Astrocyte of the cerebellum (primary cell): ENCODE measurements at regions not wholly inside any gene's neighbourhood (a gene's known extent, or its start where the extent isn't known, plus 50 kb on each side); places are given as distances from the start of the nearest gene placed in this dataset.

Experiments used
- DNase-seq: peaks from one replicate; pipeline ENCODE4 v3.0.0-alpha.2; 2011; ENCODE audit warnings: low read depth
- H3K4me3 ChIP-seq: 2 replicates; pipeline ENCODE4 v1.5.1; 2011; ENCODE audit warnings: mild to moderate bottlenecking, low read depth, low read length, moderate library complexity
- CTCF ChIP-seq: IDR thresholded peaks from 2 replicates; pipeline ENCODE4 v1.5.1; 2012; ENCODE audit warnings: low read length, low read depth, moderate library complexity, mild to moderate bottlenecking; ENCODE audit errors: missing control alignments
- in situ Hi-C: cut with HindIII; loops from 2 replicates; pipeline ENCODE4 v1.10.0; 2017; ENCODE audit warnings: low sequenced_read_pairs

DNA sequence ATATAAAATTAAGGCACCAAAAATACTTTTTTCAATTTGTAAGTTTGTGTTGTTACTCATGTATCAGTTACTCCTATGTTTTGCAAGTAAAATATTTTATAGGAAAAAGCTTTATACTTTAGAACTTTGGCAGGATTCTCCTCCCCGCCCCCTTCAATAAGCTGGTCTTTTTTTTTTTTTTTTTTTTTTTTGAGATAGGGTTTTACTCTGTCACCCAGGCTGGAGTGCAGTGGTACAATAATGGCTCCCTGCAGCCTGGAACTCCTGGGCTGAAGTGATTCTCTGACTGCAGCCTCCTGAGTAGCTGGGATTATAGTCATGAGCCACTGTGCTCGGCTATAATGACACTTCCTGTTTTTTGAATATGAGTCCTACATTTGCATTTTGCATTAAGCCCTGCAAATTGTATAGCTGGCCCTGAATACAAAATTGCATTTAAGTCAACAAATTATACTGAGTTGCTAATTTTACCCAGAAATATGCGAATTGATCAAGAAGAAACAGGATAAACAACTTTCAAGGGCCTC is 192.9 kb downstream of the PIK3R1 start:
- no peak for TF ChIP-seq CTCF

GRCh38 chr5:68409259-68409658 is 193.7 kb downstream of the PIK3R1 start:
- H3K4me3 ChIP-seq = no peak overlapping the region
- no peak for TF ChIP-seq CTCF
- DNase-seq = no peak
- in situ Hi-C loops = no loop called here

More for the DNA sequence above, 192.9 kb downstream of the PIK3R1 start:
- in situ Hi-C loops = no loop called here
- H3K4me3 ChIP-seq = no peak overlapping the region
- DNase-seq = no peak

GRCh38 chr5:68411161-68411560 is 195.6 kb downstream of the PIK3R1 start:
- no peak for DNase-seq
- in situ Hi-C loops = no loop called here
- no peak for TF ChIP-seq CTCF
- H3K4me3 ChIP-seq = no peak overlapping the region

DNA sequence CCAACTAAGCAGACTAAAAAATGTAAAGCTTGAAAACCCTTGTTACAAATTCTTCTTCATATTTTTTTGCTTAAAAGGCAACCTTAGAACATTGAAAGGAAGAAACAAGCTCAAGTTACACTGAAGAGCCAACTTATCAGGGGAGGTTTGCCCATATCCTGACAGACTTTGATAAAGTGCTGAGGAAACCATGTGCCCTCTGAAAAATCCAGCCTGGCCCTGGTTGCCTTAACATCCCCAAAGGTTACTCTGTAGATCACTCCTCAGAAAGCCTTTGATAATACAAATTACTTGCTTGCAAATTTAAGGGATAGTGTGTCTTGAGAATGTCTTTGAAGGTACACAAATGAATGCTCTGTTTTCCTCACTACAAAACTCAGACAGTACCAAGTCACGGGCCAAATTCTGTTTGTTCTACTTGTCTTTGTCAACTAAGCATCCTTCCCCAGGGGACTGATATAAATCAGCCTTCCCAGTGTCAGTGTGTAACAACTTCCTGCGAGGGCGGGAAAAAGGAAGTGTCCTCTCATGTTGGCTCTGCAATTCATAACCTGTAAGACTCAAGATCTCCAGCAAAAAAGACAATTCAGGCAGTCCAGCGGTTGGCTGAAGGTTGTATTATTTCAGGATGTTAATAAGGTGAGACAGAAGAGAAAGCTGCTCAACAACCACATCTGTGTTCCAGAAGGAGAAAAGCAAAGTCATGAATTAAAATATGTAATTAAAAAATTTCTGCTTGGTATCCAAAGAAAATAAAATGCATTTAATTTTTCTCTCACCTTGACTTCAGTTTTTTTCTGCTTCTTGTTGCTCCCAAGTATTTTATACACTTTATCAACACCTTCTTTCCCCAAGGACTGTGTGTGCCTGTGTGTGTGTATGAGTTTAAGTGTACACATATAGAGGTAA is 199.9 kb downstream of the PIK3R1 start:
- in situ Hi-C loops = no loop called here
- DNase-seq = no peak
- H3K4me3 ChIP-seq = no peak overlapping the region
- no peak for TF ChIP-seq CTCF

DNA sequence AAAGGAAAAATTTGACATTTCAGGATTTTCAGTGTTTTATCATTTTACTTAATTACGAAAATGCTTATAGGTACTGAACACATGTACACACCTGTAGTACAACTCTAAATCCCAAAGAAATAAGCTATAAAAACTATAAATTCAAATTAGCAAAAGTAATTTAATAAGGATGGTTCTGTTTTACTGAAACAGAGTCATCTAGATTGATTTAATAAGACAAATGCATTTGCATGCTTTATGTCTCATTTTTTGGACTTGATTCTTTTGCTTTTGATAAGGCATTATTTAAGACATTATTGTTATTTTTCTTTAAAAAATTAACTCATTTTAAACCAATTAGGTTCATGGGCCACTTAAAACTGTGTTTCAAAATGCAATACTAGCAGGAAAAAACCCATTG is 201.2 kb downstream of the PIK3R1 start:
- in situ Hi-C loops = no loop called here

DNA sequence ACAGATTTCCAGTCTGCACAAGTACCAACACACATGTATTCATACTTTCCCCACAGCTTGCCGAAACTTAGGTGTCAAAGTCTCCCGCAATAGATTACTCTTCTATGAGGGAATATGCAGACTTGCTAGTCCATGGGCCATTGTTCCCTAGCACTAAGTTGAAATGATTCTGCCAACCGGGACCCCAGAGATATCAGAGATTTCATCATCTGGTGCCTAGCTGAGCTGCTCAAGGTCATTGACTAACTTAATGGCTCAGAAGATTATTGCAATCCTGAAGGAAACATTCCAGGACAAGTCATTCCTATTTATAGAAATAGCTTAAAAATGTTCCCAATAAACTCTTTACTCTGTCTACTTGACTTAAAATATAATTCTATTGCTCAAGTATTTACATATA is 202.6 kb downstream of the PIK3R1 start:
- no peak overlapping the region for H3K4me3 ChIP-seq
- in situ Hi-C loops = no loop called here
- no peak for DNase-seq
- TF ChIP-seq CTCF = no peak

More for the DNA sequence above, 201.2 kb downstream of the PIK3R1 start:
- TF ChIP-seq CTCF = no peak
- DNase-seq = no peak
- no peak overlapping the region for H3K4me3 ChIP-seq
